ENCODE measurements at regions not wholly inside any gene's neighbourhood (a gene's known extent, or its start where the extent isn't known, plus 50 kb on each side); places are given as distances from the start of the nearest gene placed in this dataset.
"Not testable (repeated sequence)": the region's sequence is repeated elsewhere in the genome, so short reads cannot be mapped to it uniquely, and the experiment has no call there.

DNA sequence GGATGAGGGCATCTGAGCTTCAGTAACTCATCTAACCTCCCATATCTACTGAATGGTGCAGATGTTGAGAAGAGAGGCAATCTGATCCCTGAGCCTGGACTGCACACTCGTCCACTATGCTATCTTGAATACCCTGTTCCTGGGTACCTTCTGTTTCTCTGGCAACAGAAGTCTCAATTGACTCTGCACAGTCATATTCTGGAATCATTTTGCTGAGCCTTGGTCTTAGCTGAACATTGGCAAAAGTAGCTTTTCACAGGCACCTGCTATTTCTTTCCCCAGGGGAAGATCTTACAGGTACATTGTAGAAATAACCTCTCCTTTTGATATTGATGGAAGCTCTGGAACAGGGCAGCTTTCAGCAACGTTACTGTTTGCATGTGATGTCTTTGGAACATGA lies 161.5 kb upstream of the GPR101 start:
- no peak for DNase-seq (ENCODE audit: low spot score)

DNA sequence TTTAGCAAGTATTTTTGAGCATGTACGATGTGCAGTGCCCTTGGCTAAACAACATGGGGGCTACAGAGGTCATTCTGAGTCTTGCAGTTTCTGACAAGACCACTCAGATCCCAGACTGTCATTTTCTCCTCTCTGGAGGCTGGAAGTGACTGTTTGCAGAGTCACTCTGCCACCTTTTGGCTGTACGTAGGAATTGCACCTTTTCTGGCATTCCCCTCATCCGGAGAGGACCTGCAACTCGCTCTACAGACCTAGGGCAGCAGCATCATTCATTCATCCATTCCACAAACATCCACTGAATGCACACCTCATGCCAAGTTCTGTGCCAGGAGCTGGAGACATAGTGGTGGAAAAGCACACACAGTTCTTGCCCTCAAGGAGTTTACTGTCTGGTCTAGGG lies 160.4 kb upstream of the GPR101 start:
- DNase-seq (ENCODE audit: low spot score), result no peak

DNA sequence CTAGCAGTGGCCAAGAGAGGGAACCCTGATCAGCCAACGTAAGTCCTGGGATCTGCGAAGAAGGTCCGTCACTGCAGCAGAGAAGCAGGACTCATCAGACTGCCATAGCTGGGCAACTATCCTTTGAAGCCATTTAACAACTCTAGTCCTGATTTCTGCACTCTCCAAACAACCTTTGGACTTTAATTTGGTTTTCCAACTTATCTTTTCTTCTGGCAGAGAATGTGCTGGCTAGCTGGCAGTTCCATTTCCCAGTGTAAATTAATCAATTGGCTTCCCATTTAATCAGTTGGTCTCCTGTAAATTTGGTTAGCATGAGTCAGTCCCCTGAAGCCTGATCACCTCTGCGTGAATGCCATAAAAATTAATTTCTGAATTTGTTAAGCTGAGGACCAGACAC lies 153.7 kb upstream of the GPR101 start:
- no peak for DNase-seq (ENCODE audit: low spot score)

DNA sequence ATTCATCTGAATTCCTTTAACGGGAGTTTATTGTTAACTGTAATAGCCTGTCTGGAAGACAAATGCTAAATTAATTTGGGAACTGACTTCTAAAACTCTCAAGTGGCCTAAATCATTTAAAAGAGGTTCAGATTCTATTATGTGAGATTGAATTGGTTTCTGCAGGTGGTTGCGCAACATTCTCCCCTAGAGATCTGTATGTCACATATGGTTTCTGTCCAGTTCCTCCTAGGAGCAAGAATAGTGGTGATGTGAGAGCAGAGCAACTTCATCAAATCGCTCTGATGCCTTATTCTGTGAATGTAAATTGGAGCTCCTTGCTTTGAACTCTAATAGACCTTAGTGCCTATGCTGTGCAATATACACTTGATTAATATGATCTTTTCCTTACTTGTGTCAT lies 144.6 kb upstream of the GPR101 start:
- no peak for DNase-seq (ENCODE audit: low spot score)

DNA sequence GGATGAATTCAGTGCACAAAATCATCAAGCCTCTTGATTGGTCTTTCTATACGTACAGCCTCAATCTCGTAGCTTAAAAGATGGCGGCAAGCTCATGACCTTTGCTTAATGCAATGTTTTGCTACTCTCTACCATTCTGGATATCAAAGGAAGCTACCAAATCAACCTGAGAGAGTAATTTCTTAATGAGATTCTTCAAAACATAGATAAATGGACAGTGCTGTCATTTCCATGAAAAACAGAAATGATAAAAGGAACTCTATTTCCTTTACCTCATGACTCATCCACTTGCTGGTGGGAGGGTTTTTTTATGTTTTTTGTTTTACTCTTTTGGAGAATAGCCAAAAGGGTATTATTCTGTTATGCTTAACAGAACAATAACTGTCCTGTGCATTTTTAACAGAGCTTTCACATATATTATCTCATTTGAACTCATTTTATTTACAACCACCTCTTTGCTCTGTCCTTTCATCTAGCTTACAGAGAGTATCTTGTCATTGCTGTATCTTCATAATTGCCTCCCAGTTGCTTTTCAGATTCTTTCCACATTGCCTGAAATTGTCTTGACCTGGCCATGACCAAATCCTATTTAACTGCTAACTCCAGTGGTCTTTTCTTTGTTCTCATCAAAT lies 138.6 kb upstream of the GPR101 start:
- no peak for DNase-seq (ENCODE audit: low spot score)

DNA sequence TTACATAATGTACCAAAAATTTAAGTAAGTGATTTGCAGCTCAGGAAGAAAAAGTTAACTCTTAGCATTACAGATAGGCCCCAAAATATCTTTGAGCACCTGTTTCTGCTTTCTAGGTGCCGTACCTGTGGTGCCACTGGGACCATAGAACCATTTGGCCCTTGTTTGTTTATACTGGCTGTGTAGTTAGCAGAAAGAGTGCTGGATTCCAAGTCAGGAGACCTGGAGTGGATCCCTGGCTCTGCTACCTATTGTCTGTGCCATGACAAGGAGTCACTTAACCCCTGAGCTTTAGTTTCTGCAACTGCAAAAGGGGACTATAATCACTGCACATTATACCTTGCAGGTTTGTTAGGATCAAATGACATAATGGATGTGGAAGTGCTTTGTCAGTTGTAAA lies 137.8 kb upstream of the GPR101 start:
- no peak for DNase-seq (ENCODE audit: low spot score)

DNA sequence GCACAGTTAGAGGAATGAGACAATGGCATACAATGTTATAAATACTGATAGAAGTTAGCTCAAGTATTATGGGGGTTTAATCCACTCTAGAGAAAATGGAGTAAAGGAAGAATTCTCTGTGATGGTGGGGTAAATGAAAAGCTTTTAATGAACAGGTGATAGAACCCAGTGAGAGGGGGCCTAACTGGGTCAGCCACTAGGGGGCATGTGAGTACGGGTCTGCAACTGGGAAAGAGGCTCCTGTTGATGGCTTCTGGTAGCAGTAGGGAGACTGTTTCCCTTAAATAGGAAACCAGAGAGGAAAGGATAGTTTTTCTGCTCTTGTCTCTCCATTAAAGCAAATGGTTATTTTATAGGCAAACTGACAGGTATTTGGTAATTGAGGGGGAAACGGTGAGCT lies 132.8 kb upstream of the GPR101 start:
- DNase-seq (ENCODE audit: low spot score), result no peak

DNA sequence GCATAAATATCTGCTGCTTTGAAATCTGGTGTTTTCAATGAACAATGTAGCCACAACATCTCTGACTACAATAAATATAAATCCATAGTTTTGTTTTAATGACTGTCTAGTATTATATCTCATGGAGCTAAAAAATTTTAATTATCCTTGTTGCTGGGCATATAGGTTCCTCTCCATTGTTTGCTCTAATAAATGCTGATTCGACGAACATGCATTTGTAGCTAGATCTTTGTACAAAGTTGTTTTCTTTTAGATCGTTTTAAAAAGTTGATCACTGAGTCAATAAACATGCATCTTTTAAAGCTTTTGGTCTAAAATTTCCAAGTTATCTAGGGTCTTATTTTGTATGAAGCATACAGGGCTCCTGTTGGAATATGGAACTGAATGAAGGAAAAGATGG lies 130.5 kb upstream of the GPR101 start:
- no peak for DNase-seq (ENCODE audit: low spot score)

DNA sequence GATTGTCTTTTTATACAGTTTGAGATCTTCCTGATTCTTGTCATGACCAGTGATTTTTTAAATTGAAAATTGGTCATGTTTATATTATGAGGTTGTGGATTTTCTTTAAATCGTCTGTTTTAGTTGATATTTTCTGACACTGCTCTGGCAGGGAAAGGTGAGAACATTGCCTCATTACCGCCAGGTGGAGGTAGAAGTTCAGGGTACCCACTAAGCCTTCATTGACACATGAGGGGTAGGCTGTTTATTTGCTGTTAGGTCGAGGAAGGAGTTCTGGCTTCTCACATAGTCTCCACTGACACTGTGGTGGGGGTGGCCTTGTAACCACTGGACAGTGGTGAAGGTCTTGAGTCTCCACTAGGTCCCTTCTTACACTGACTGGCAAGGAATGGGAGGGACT lies 117.6 kb upstream of the GPR101 start:
- no peak for DNase-seq (ENCODE audit: low spot score)

DNA sequence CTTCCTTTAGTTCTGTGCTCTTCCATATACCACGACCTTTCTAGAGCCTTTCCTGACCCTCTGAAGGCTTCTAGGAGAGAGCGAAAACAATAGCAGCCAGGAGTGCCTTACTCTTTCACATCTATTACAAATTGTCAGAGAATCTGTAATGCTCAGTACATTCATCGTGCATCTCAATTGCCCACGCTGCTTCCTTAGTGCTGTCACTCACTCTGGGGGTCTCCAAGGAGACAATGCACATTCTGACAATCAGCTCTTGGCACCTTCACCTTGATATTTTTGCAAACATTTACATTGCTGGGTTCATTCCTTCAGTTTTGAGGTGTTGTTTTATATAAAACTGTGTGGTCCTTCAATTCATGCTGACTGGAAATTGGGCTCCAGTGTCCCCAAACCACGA lies 110.1 kb upstream of the GPR101 start:
- no peak for DNase-seq (ENCODE audit: low spot score)

DNA sequence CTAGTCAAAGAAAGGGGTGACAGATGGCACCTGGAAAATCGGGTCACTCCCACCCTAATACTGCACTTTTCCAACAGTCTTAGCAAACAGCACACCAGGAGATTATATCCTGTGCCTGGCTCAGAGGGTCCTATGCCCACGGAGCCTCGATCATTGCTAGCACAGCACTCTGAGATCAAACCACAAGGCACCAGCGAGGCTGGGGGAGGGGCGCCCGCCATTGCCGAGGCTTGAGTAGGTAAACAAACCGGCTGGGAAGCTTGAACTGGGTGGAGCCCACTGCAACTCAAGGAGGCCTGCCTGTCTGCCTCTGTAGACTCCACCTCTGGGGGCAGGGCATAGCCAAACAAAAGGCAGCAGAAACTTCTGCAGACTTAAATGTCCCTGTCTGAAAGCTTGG lies 88.9 kb upstream of the GPR101 start:
- not testable (repeated sequence) for DNase-seq (ENCODE audit: low spot score)

DNA sequence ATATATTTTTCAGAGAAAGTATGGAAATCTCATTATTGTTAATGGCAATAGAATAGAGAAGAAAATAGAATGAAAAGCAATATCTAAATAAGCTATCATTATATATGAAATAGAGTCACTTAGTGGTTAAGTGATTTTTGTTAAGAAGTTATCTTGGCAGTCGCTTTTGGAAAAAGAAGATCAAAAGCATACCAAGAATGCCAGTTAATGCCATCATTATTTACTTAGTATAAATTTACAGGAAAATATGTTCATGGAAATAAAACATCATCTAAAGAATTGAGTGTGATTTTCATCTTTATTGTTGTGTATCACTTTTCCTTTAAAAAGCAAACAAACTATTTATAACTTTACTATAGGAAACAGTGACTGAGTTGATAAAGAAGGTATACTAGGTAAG lies 85.3 kb upstream of the GPR101 start:
- no peak for DNase-seq (ENCODE audit: low spot score)

DNA sequence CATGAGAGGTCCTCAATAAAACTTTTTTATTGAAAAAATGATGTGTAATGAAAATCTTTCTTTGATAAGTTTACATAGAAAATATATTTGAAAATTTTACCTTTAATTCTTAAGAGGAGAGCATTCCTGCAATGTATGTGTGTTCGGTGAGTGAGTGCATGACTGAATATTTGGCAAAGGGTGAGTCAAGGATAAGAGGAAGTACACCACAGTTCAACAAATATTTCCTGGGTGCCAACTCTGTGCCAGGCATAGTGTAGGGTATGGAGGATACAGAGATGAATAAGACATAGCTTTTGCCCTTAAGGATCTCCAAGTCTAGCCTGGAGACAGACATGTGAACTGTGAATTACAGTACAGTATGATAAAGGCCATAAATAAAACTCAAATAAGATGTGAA lies 84.7 kb upstream of the GPR101 start:
- DNase-seq (ENCODE audit: low spot score), result no peak

DNA sequence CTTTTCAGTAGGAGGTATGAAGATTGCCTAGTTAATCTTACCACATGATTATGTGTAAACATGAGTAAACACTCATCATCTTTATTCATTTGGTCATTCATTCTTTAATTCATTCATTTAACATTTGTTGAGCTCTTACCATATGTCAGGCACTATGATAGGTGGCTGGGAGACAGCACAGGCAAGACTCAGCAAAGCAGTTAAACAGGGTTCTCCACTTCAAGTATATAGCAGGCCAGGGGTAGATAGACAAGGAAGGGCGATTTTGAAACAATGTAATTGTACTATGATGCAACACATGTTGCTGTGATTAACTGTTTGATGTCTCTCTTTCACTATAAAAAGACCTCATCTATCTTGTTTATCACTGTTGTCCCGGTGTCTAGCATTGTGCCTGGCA lies 84.3 kb upstream of the GPR101 start:
- no peak for DNase-seq (ENCODE audit: low spot score)

DNA sequence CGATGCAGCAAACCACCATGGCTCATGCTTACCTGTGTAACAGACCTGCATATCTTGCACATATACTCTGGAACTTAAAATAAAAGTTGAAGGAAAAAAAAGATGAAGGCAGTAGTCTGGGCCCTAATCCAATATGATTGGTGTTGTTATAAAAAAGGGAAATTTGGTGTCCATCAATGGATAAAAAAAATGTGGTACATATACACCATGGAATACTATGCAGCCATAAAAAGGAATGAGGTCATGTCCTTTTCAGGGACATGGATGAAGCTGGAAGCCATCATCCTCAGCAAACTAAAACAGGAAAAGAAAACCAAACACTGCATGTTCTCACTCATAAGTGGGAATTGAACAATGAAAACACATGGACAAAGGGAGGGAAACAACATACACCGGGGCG lies 74.1 kb upstream of the GPR101 start:
- not testable (repeated sequence) for DNase-seq (ENCODE audit: low spot score)

DNA sequence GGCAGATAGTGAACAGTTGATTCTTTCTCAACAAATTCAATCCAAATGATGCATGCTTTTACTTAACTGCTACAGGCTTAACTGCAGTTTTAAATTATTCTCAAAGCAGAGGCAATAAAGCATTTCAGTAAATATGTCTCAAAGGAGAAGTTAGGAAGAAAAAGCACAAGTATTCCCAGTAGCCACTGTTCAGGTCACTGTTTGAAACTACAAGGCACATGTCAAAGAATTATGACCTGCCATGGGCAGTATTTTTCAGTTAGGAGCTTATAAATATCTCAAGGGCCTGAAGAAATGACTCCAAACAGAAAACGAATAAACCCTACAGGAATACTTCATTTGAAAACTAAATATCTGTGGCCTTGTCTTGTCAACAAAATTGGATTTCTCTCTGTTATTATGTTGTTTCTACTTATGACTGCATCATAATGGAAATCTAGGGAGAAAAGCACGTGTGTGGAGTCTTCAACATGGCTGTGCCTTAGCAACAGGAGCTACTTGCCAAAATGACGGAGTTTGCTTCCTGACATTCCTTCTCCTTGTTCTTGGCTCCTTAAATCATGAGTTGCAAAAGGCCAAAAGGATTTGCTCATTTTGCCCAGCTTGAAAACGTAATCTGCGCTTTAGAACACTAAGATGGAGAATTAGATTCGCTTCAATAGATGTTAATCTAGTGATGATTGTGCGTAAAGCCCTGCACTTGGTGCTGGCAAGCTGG lies 67.6 kb upstream of the GPR101 start:
- DNase-seq (ENCODE audit: low spot score), result no peak
